SK-N-MC (cell line): ENCODE measurements at regions not wholly inside any gene's neighbourhood (a gene's known extent, or its start where the extent isn't known, plus 50 kb on each side); places are given as distances from the start of the nearest gene placed in this dataset.

ENCODE experiments used
- DNase-seq: peaks from one replicate; pipeline ENCODE4 v3.0.0-alpha.2; 2011; ENCODE audit warnings: low read depth, low spot score
- H3K27ac ChIP-seq: fragments of 200-600 bp; sonication (generic); 2 replicates; pipeline ENCODE4 v1.5.1; 2016; ENCODE audit warnings: mixed run types
- H3K36me3 ChIP-seq: fragments of 200-600 bp; sonication (generic); 2 replicates; pipeline ENCODE4 v1.6.1; 2017; ENCODE audit warnings: antibody characterized with exemption, low read length, mixed read lengths; ENCODE audit not compliant: insufficient read depth
- H3K4me3 ChIP-seq: fragments of 200-600 bp; sonication (generic); 2 replicates; pipeline ENCODE4 v1.5.1; 2016
- H3K9ac ChIP-seq: fragments of 200-600 bp; sonication (generic); 2 replicates; pipeline ENCODE4 v1.8.0; 2017; ENCODE audit warnings: mixed run types, mixed read lengths; ENCODE audit not compliant: insufficient read length
- H3K9me3 ChIP-seq: fragments of 200-600 bp; sonication (generic); 2 replicates; pipeline ENCODE4 v1.6.1; 2017; ENCODE audit warnings: low read depth, mild to moderate bottlenecking, antibody characterized with exemption, low read length, moderate library complexity, mixed read lengths
- EZH2 ChIP-seq: fragments of 200-600 bp; sonication (generic); IDR thresholded peaks from one replicate; pipeline ENCODE4 v1.6.1; 2017; ENCODE audit warnings: antibody characterized with exemption
- FOXP2 ChIP-seq: optimal IDR thresholded peaks from 2 replicates; pipeline ENCODE3; 2011; ENCODE audit warnings: mild to moderate bottlenecking, moderate library complexity; ENCODE audit not compliant: insufficient read depth; ENCODE audit errors: extremely low read length, control extremely low read depth
- POLR2AphosphoS5 ChIP-seq: IDR thresholded peaks from 2 replicates; pipeline ENCODE4 v1.6.1; 2012; ENCODE audit warnings: mild to moderate bottlenecking, low read depth, low read length, borderline replicate concordance

GRCh38 chr9:31824860-31825259 is 559.6 kb upstream of the ACO1 start:
- no peak for DNase-seq
- Histone ChIP-seq H3K9ac (no peak overlapping the region), H3K27ac (no peak overlapping the region), H3K4me3 (no peak overlapping the region), H3K9me3 (no peaks in the 10 kb centered on the region), H3K36me3 (no peaks in the 10 kb centered on the region)
- TF ChIP-seq FOXP2 (no peak), POLR2AphosphoS5 (no peak), EZH2 (no peak)

GRCh38 chr9:31837211-31837610 is 547.2 kb upstream of the ACO1 start:
- no peaks in the 10 kb centered on the region for H3K9me3 ChIP-seq

GRCh38 chr9:31839273-31839672 is 545.2 kb upstream of the ACO1 start:
- H3K27ac ChIP-seq: no peak overlapping the region
- no peaks in the 10 kb centered on the region for H3K9me3 ChIP-seq
- no peak overlapping the region for H3K9ac ChIP-seq
- no peak overlapping the region for H3K4me3 ChIP-seq
- DNase-seq: no peak
- no peaks in the 10 kb centered on the region for H3K36me3 ChIP-seq
- TF ChIP-seq POLR2AphosphoS5 (no peak), FOXP2 (no peak), EZH2 (no peak)

More at GRCh38 chr9:31837211-31837610, 547.2 kb upstream of the ACO1 start:
- no peaks in the 10 kb centered on the region for H3K36me3 ChIP-seq
- TF ChIP-seq FOXP2: no peak
- TF ChIP-seq POLR2AphosphoS5: no peak
- no peak for TF ChIP-seq EZH2
- H3K27ac ChIP-seq: no peak overlapping the region
- no peak for DNase-seq
- no peak overlapping the region for H3K9ac ChIP-seq
- H3K4me3 ChIP-seq: no peak overlapping the region

GRCh38 chr9:31840702-31841101 is 543.7 kb upstream of the ACO1 start:
- no peak for TF ChIP-seq FOXP2
- TF ChIP-seq POLR2AphosphoS5: no peak
- TF ChIP-seq EZH2: no peak
- Histone ChIP-seq H3K9me3 (no peaks in the 10 kb centered on the region), H3K4me3 (no peak overlapping the region), H3K36me3 (no peaks in the 10 kb centered on the region), H3K9ac (no peak overlapping the region), H3K27ac (no peak overlapping the region)
- DNase-seq: no peak

- no peak overlapping the region for H3K4me3 ChIP-seq
- H3K36me3 ChIP-seq: no peaks in the 10 kb centered on the region
- TF ChIP-seq EZH2: no peak
- TF ChIP-seq FOXP2: no peak
- no peak for TF ChIP-seq POLR2AphosphoS5
- H3K9ac ChIP-seq: no peak overlapping the region
- DNase-seq: no peak
- H3K9me3 ChIP-seq: no peaks in the 10 kb centered on the region
- H3K27ac ChIP-seq: no peak overlapping the region
Measured at GRCh38 chr9:31847963-31848362, 536.5 kb upstream of the ACO1 start.

GRCh38 chr9:31848505-31849285 is 535.7 kb upstream of the ACO1 start:
- no peak overlapping the region for H3K4me3 ChIP-seq
- DNase-seq: no peak
- no peak overlapping the region for H3K27ac ChIP-seq
- no peak for TF ChIP-seq FOXP2
- TF ChIP-seq POLR2AphosphoS5: peak; percentile 40
- no peak for TF ChIP-seq EZH2
- H3K36me3 ChIP-seq: no peaks in the 10 kb centered on the region
- H3K9ac ChIP-seq: no peak overlapping the region
- no peaks in the 10 kb centered on the region for H3K9me3 ChIP-seq

GRCh38 chr9:31854187-31854586 is 530.3 kb upstream of the ACO1 start:
- Histone ChIP-seq H3K36me3 (no peaks in the 10 kb centered on the region), H3K9me3 (no peaks in the 10 kb centered on the region), H3K9ac (no peak overlapping the region), H3K27ac (no peak overlapping the region), H3K4me3 (no peak overlapping the region)
- TF ChIP-seq EZH2: no peak
- TF ChIP-seq FOXP2: no peak
- TF ChIP-seq POLR2AphosphoS5: no peak
- DNase-seq: no peak

- Histone ChIP-seq H3K36me3 (no peaks in the 10 kb centered on the region), H3K9me3 (no peaks in the 10 kb centered on the region), H3K9ac (no peak overlapping the region), H3K4me3 (no peak overlapping the region), H3K27ac (no peak overlapping the region)
- no peak for TF ChIP-seq FOXP2
- no peak for TF ChIP-seq POLR2AphosphoS5
- no peak for TF ChIP-seq EZH2
- no peak for DNase-seq
Measured at GRCh38 chr9:31868830-31869229, 515.6 kb upstream of the ACO1 start.
